H1 (cell line): ENCODE measurements at regions not wholly inside any gene's neighbourhood (a gene's known extent, or its start where the extent isn't known, plus 50 kb on each side); places are given as distances from the start of the nearest gene placed in this dataset.

Experiments used
- CTCF ChIA-PET: fragments of 300-600 bp; sonication (Branson Sonifier 250); formaldehyde crosslinking; loops from one replicate; lab custom pipeline; 2021; ENCODE audit not compliant: partially characterized antibody; lab: Charles Lee
- POLR2A ChIA-PET: fragments of 300-600 bp; sonication (Branson Sonifier 250); formaldehyde crosslinking; loops from one replicate; lab custom pipeline; 2021; ENCODE audit warnings: inconsistent platforms; ENCODE audit not compliant: partially characterized antibody; lab: Charles Lee
- DNase-seq, 2 experiments: peaks; one replicate each; pipeline versions ENCODE4 v3.0.0 to v3.0.0-alpha.2; 2010 to 2022; ENCODE audit warnings: low spot score in 2 of 2, low read depth in 1 of 2, mixed read lengths in 1 of 2
- FAIRE-seq: peaks from 2 replicates; lab custom pipeline; 2011; peaks lifted over from hg19 to GRCh38; lab: Jason Lieb, UNC
- H2AFZ ChIP-seq: 2 replicates; pipeline ENCODE4 v1.8.1; 2012; ENCODE audit warnings: low read length, inconsistent platforms
- H2AK5ac ChIP-seq: 2 replicates; pipeline ENCODE4 v1.6.1; 2013; ENCODE audit warnings: low read depth, low read length
- H2BK120ac ChIP-seq: replicated peaks from 2 replicates; pipeline ENCODE3; 2013; ENCODE audit warnings: low read depth, low read length, inconsistent platforms
- H2BK12ac ChIP-seq: 2 replicates; pipeline ENCODE4 v1.6.1; 2013; ENCODE audit warnings: low read depth, low read length
- H2BK15ac ChIP-seq: 2 replicates; pipeline ENCODE4 v1.6.1; 2013; ENCODE audit warnings: low read length
- H2BK20ac ChIP-seq: 2 replicates; pipeline ENCODE4 v1.6.1; 2013; ENCODE audit warnings: low read length
- H2BK5ac ChIP-seq: 2 replicates; pipeline ENCODE4 v1.6.1; 2013; ENCODE audit warnings: low read depth, low read length
- H3K14ac ChIP-seq: 2 replicates; pipeline ENCODE4 v1.6.1; 2013; ENCODE audit warnings: inconsistent platforms; ENCODE audit not compliant: insufficient read length
- H3K18ac ChIP-seq: 2 replicates; pipeline ENCODE4 v1.6.1; 2013; ENCODE audit warnings: low read length; ENCODE audit errors: extremely low read depth
- H3K23ac ChIP-seq: 2 replicates; pipeline ENCODE4 v1.6.1; 2013; ENCODE audit warnings: inconsistent platforms; ENCODE audit not compliant: insufficient read length
- H3K23me2 ChIP-seq: 2 replicates; pipeline ENCODE4 v1.6.1; 2013; ENCODE audit warnings: low read depth, low read length
- H3K27ac ChIP-seq: 2 replicates; pipeline ENCODE4 v1.6.1; 2011; ENCODE audit warnings: low read depth, low read length, inconsistent platforms
- H3K27me3 ChIP-seq, 4 experiments: replicated peaks in 1 of 4; 1 replicate in 1 of 4; 2 replicates in 3 of 4; pipeline versions ENCODE4 v1.6.1 to v1.8.1; 2011 to 2013; ENCODE audit warnings: low read length in 3 of 4, mild to moderate bottlenecking in 3 of 4, inconsistent platforms in 2 of 4, mixed read lengths in 2 of 4, moderate library complexity in 1 of 4; ENCODE audit not compliant: control insufficient read depth in 3 of 4, insufficient read depth in 3 of 4; ENCODE audit errors: extremely low read depth in 1 of 4
- H3K36me3 ChIP-seq, 4 experiments: 2 replicates each; pipeline versions ENCODE4 v1.6.1 to v1.8.1; 2011 to 2013; ENCODE audit warnings: mild to moderate bottlenecking in 4 of 4, low read length in 3 of 4, moderate library complexity in 2 of 4, control low read depth in 1 of 4, inconsistent platforms in 1 of 4; ENCODE audit not compliant: insufficient read depth in 4 of 4, control insufficient read depth in 2 of 4
- H3K4ac ChIP-seq: replicated peaks from 2 replicates; pipeline ENCODE3; 2013; ENCODE audit warnings: low read length, low read depth, mixed read lengths, inconsistent platforms; ENCODE audit not compliant: insufficient read length
- H3K4me1 ChIP-seq, 4 experiments: replicated peaks in 1 of 4; 1 replicate in 1 of 4; 2 replicates in 3 of 4; pipeline versions ENCODE4 v1.6.1 to v1.8.1; 2011 to 2013; ENCODE audit warnings: low read length in 3 of 4, inconsistent platforms in 2 of 4, mixed read lengths in 1 of 4; ENCODE audit not compliant: insufficient read depth in 4 of 4, control insufficient read depth in 3 of 4
- H3K4me2 ChIP-seq, 2 experiments: 2 replicates each; pipeline versions ENCODE4 v1.6.1 to v1.8.1; 2011 to 2013; ENCODE audit warnings: low read depth in 2 of 2, low read length in 2 of 2, control low read depth in 1 of 2, inconsistent platforms in 1 of 2, mild to moderate bottlenecking in 1 of 2; ENCODE audit not compliant: insufficient read depth in 1 of 2
- H3K4me3 ChIP-seq, 4 experiments: fragments of 200-600, 300-600 bp in 1 of 4; sonication (generic), shearing (Covaris generic), sonication (Bioruptor Twin) in 1 of 4; 2 replicates each; pipeline versions ENCODE4 v1.5.1 to v1.8.1; 2011 to 2016; ENCODE audit warnings: low read length in 4 of 4, low read depth in 3 of 4, control low read depth in 2 of 4, inconsistent platforms in 2 of 4, mild to moderate bottlenecking in 2 of 4, mixed read lengths in 1 of 4, moderate library complexity in 1 of 4; ENCODE audit not compliant: insufficient read depth in 2 of 4; ENCODE audit errors: extremely low read depth in 1 of 4
- H3K56ac ChIP-seq: replicated peaks from 2 replicates; pipeline ENCODE3; 2013; ENCODE audit warnings: low read depth, mild to moderate bottlenecking, mixed read lengths, low read length, inconsistent platforms; ENCODE audit not compliant: insufficient read length
- H3K79me1 ChIP-seq: 2 replicates; pipeline ENCODE4 v1.6.1; 2013; ENCODE audit warnings: low read depth, low read length, control low read depth
- H3K79me2 ChIP-seq, 2 experiments: 2 replicates each; pipeline versions ENCODE4 v1.6.1 to v1.8.1; 2012 to 2013; ENCODE audit warnings: low read length in 2 of 2, mild to moderate bottlenecking in 2 of 2, inconsistent platforms in 1 of 2; ENCODE audit not compliant: insufficient read depth in 2 of 2, control insufficient read depth in 1 of 2
- H3K9ac ChIP-seq, 4 experiments: replicated peaks in 1 of 4; 1 replicate in 1 of 4; 2 replicates in 3 of 4; pipeline versions ENCODE4 v1.6.1 to v1.8.1; 2011 to 2013; ENCODE audit warnings: low read depth in 3 of 4, low read length in 3 of 4, control low read depth in 2 of 4, mild to moderate bottlenecking in 2 of 4, moderate library complexity in 2 of 4, inconsistent platforms in 1 of 4; ENCODE audit errors: extremely low read depth in 1 of 4
- H3K9me3 ChIP-seq, 2 experiments: 2 replicates each; pipeline versions ENCODE4 v1.6.1 to v1.8.1; 2012 to 2013; ENCODE audit warnings: mild to moderate bottlenecking in 2 of 2, moderate library complexity in 2 of 2, control low read depth in 1 of 2, inconsistent platforms in 1 of 2, low read depth in 1 of 2, low read length in 1 of 2, mixed read lengths in 1 of 2; ENCODE audit not compliant: insufficient read depth in 2 of 2
- H4K20me1 ChIP-seq, 2 experiments: replicated peaks in 1 of 2; 2 replicates each; pipeline versions ENCODE3 to v1.8.1; 2011 to 2013; ENCODE audit warnings: inconsistent platforms in 2 of 2, low read length in 2 of 2, mild to moderate bottlenecking in 1 of 2; ENCODE audit not compliant: insufficient read depth in 2 of 2, control insufficient read depth in 1 of 2
- H4K5ac ChIP-seq: 2 replicates; pipeline ENCODE4 v1.6.1; 2013; ENCODE audit warnings: low read length, low read depth, mixed read lengths, inconsistent platforms; ENCODE audit not compliant: insufficient read length
- H4K8ac ChIP-seq: 2 replicates; pipeline ENCODE4 v1.8.0; 2013; ENCODE audit warnings: mild to moderate bottlenecking, moderate library complexity, low read length, inconsistent platforms; ENCODE audit not compliant: insufficient read depth; ENCODE audit errors: extremely low read depth
- H4K91ac ChIP-seq: replicated peaks from 2 replicates; pipeline ENCODE3; 2013; ENCODE audit warnings: low read length, mixed read lengths, inconsistent platforms; ENCODE audit not compliant: insufficient read length
- ASH2L ChIP-seq: fragments of 200-600, 300-600 bp; sonication (generic); IDR thresholded peaks from one replicate; pipeline ENCODE4 v1.7.1; 2017; ENCODE audit warnings: low read length
- CBX5 ChIP-seq: fragments of 300-800, 300-1000 bp; sonication (generic); IDR thresholded peaks from 2 replicates; pipeline ENCODE4 v1.7.1; 2016; ENCODE audit warnings: antibody characterized with exemption, low read length, low read depth
- CREB1 ChIP-seq: IDR thresholded peaks from 2 replicates; pipeline ENCODE4 v1.6.1; 2012; ENCODE audit warnings: inconsistent platforms
- CTBP2 ChIP-seq: IDR thresholded peaks from 2 replicates; pipeline ENCODE4 v1.7.0; 2011; ENCODE audit warnings: borderline replicate concordance, mild to moderate bottlenecking, moderate library complexity, mixed read lengths, low read length; ENCODE audit not compliant: insufficient read depth, insufficient read length
- EGR1 ChIP-seq: IDR thresholded peaks from 2 replicates; pipeline ENCODE4 v1.6.1; 2011; ENCODE audit warnings: low read depth, low read length, borderline replicate concordance
- EZH2 ChIP-seq: fragments of 200-600 bp; sonication (generic); IDR thresholded peaks from 2 replicates; pipeline ENCODE4 v1.7.1; 2012; ENCODE audit warnings: low read depth, mild to moderate bottlenecking, moderate library complexity, low read length, inconsistent platforms; ENCODE audit not compliant: severe bottlenecking
- GABPA ChIP-seq: IDR thresholded peaks from 2 replicates; pipeline ENCODE4 v1.6.1; 2011; ENCODE audit warnings: mild to moderate bottlenecking, low read length, moderate library complexity, borderline replicate concordance; ENCODE audit not compliant: insufficient read depth
- HDAC6 ChIP-seq: IDR thresholded peaks from one replicate; pipeline ENCODE4 v1.7.1; 2012; ENCODE audit warnings: low read depth, mild to moderate bottlenecking, inconsistent platforms, low read length, moderate library complexity
- POLR2A ChIP-seq, 2 experiments: IDR thresholded peaks; 1 replicate in 1 of 2; 2 replicates in 1 of 2; pipeline ENCODE4 v1.6.1; 2011; ENCODE audit warnings: low read depth in 2 of 2, low read length in 2 of 2, mild to moderate bottlenecking in 2 of 2; ENCODE audit errors: control extremely low read depth in 1 of 2
- SAP30 ChIP-seq: fragments of 300-600 bp; sonication (generic); IDR thresholded peaks from 2 replicates; pipeline ENCODE4 v1.7.1; 2012; ENCODE audit warnings: low read length, moderate library complexity, mild to moderate bottlenecking, inconsistent platforms; ENCODE audit not compliant: insufficient read depth, insufficient replicate concordance
- SIRT6 ChIP-seq: IDR thresholded peaks from one replicate; pipeline ENCODE4 v1.7.1; 2012; ENCODE audit warnings: low read length, inconsistent platforms
- SIX5 ChIP-seq: IDR thresholded peaks from 2 replicates; pipeline ENCODE4 v1.6.1; 2011; ENCODE audit warnings: mild to moderate bottlenecking, low read depth, low read length
- SUZ12 ChIP-seq: fragments of 200-600 bp; sonication (generic); IDR thresholded peaks from 2 replicates; pipeline ENCODE4 v1.6.1; 2012; ENCODE audit warnings: mild to moderate bottlenecking, inconsistent platforms, low read length, moderate library complexity, mixed read lengths
- TEAD4 ChIP-seq: IDR thresholded peaks from 2 replicates; pipeline ENCODE4 v1.6.1; 2012; ENCODE audit warnings: low read depth, low read length, inconsistent platforms, mixed read lengths
- ZNF274 ChIP-seq: IDR thresholded peaks from 2 replicates; pipeline ENCODE4 v1.7.0; 2012; ENCODE audit warnings: low read length, borderline replicate concordance; ENCODE audit errors: extremely low read depth
- WGBS, 2 experiments: shearing (Covaris generic) in 1 of 2; methylation state at CpG; one replicate each; pipeline versions ENCODE4 v1.1.6 to v1.1.7; 2013 to 2015; ENCODE audit warnings: low lambda C conversion rate in 2 of 2, mixed read lengths in 2 of 2, inconsistent platforms in 1 of 2, low coverage in 1 of 2, missing lambda C conversion rate in 1 of 2; ENCODE audit not compliant: insufficient replicate concordance in 2 of 2, insufficient coverage in 1 of 2, insufficient read length in 1 of 2; ENCODE audit errors: extremely low coverage in 1 of 2, missing lambda C conversion rate in 1 of 2; 5-methylcytosine and 5-hydroxymethylcytosine counted together
- TF ChIP-seq, protein P1 (sequence below): IDR thresholded peaks from 2 replicates; pipeline ENCODE4 v1.6.1; 2012; ENCODE audit warnings: inconsistent platforms

DNA sequence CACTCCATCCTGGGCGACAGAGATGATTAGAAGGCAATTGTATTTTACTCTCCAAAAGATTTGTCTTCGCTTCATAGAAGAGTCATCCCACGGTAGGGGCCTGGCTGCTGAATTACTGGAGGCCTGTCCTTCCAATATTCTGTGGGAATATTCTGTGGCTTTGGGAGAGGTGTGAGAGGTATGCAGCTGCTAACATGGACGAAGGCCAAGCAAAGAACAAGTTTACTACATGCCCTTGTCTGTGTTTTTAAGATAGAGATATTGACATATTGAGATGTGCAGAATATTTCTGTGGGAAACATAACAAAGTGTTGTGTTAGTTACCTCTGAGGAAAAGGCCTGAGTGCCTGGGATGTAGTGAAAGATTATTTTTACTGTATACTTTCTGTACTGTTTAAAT lies 71.8 kb upstream of the SMIM15 start:
- Histone ChIP-seq H2BK12ac (no peak overlapping the region), H3K14ac (no peak overlapping the region), H3K4me3 (no peak overlapping the region), H3K4me1 (no peaks in the 10 kb centered on the region), H3K4ac (no peak overlapping the region), H3K56ac (no peak overlapping the region), H3K9ac (no peak overlapping the region), H4K5ac (no peak overlapping the region), H3K27ac (no peak overlapping the region), H2AK5ac (no peak overlapping the region), H2BK120ac (no peak overlapping the region), H3K36me3 (no peaks in the 10 kb centered on the region; a peak in 1 of 8 replicates), H3K4me2 (no peak overlapping the region), H2BK15ac (no peak overlapping the region), H4K91ac (no peak overlapping the region), H3K27me3 (no peaks in the 10 kb centered on the region), H2AFZ (no peak overlapping the region; the same call in 1 of the 2 replicates), H4K20me1 (no peaks in the 10 kb centered on the region), H4K8ac (no peak overlapping the region), H3K79me2 (no peaks in the 10 kb centered on the region), H3K18ac (no peak overlapping the region), H2BK20ac (no peak overlapping the region), H3K23me2 (peaks cover 4% of the 10 kb centered on the region; the same call in 1 of the 2 replicates), H3K9me3 (peaks cover 10 to 15% of the 10 kb centered on the region in 2 experiments), H2BK5ac (no peak overlapping the region), H3K79me1 (no peaks in the 10 kb centered on the region), H3K23ac (no peak overlapping the region)
- FAIRE-seq: no peak
- DNase-seq: no peak
- 91% methylated on average over 4 of the region's 4 CpGs; no CpG with 5 or more reads in 1 of the 2 experiments for WGBS, 2 experiments
- POLR2A ChIA-PET: no interaction called here
- CTCF ChIA-PET: interaction anchor here (0.7 kb wide), 1 partner anchor 124 kb away, joined by 3 read pairs; no protein-coding TSS in a partner anchor
- TF ChIP-seq SIRT6 (no peak), SIX5 (no peak), ASH2L (no peak), EZH2 (no peak), CREB1 (no peak), TEAD4 (no peak), GABPA (no peak), SAP30 (no peak), ZNF274 (no peak), EGR1 (no peak), SUZ12 (no peak), POLR2A (IDR thresholded peaks at IDR 0.05; ENCODE audit: control extremely low read depth in 1 of 2, low read depth in 2 of 2, low read length in 2 of 2) (no peak), CBX5 (no peak), CTBP2 (no peak), HDAC6 (no peak)
- TF ChIP-seq, protein P1, sequence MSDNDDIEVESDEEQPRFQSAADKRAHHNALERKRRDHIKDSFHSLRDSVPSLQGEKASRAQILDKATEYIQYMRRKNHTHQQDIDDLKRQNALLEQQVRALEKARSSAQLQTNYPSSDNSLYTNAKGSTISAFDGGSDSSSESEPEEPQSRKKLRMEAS: no peak
